K562 (cell line): ENCODE measurements at regions not wholly inside any gene's neighbourhood (a gene's known extent, or its start where the extent isn't known, plus 50 kb on each side); places are given as distances from the start of the nearest gene placed in this dataset.

ENCODE experiments used
- ATAC-seq: fragments of 200-7000 bp; cut with Tn5 transposase; 3 replicates; pipeline ENCODE4 v1.9.1; 2020; ENCODE audit warnings: moderate library complexity
- BruUV-seq: library from RNA; stranded (reverse); fragments of 400-500 nt; replicated peaks from 2 replicates; lab custom pipeline; 2021; lab: Mats Ljungman, UMichigan
- CTCF ChIA-PET: fragments of 300-600 bp; formaldehyde crosslinking; extraction: SDS; loops from one replicate; lab custom pipeline; 2021; ENCODE audit warnings: low intra/inter-chr PET ratio; lab: Yijun Ruan, JAX
- POLR2A ChIA-PET: fragments of 300-600, 350-650 bp; sonication (Branson Sonifier 250); formaldehyde crosslinking; extraction: SDS; loops from one replicate; lab custom pipeline; 2021; ENCODE audit warnings: antibody characterized with exemption, inconsistent platforms; lab: Yijun Ruan, JAX
- DNase-seq, 4 experiments: peaks; one replicate each; pipeline versions ENCODE4 v3.0.0 to v3.0.0-alpha.2; 2011 to 2018; ENCODE audit warnings: low spot score in 3 of 4, mixed read lengths in 3 of 4; ENCODE audit errors: extremely low read depth in 1 of 4
- FAIRE-seq: peaks from 2 replicates; lab custom pipeline; 2011; peaks lifted over from hg19 to GRCh38; lab: Jason Lieb, UNC
- H2AFZ ChIP-seq: 2 replicates; pipeline ENCODE4 v1.6.0; 2011; ENCODE audit warnings: low read depth, low read length, control low read depth, inconsistent platforms
- H3K27ac ChIP-seq: fragments of 200-600 bp; 3 replicates; pipeline ENCODE4 v1.8.0; 2011; ENCODE audit warnings: low read depth, mild to moderate bottlenecking, control low read depth, inconsistent platforms, low read length, moderate library complexity, mixed read lengths; ENCODE audit errors: extremely low read depth
- H3K27me3 ChIP-seq, 2 experiments: fragments of 300-600 bp in 1 of 2; 2 replicates in 1 of 2; 3 replicates in 1 of 2; pipeline versions ENCODE4 v1.6.0 to v1.8.0; 2011; ENCODE audit warnings: inconsistent platforms in 2 of 2, low read length in 2 of 2, mild to moderate bottlenecking in 1 of 2, mixed read lengths in 1 of 2, moderate library complexity in 1 of 2; ENCODE audit not compliant: control insufficient read depth in 2 of 2, insufficient read depth in 2 of 2
- H3K36me3 ChIP-seq: fragments of 300-600 bp; 3 replicates; pipeline ENCODE4 v1.8.0; 2011; ENCODE audit warnings: mild to moderate bottlenecking, low read length, inconsistent platforms; ENCODE audit not compliant: control insufficient read depth, insufficient read depth
- H3K4me1 ChIP-seq, 2 experiments: fragments of 200-600 bp in 1 of 2; replicated peaks in 1 of 2; 2 replicates in 1 of 2; 3 replicates in 1 of 2; pipeline versions ENCODE4 v1.5.1 to v1.8.0; 2011; ENCODE audit warnings: inconsistent platforms in 2 of 2, low read length in 2 of 2, mild to moderate bottlenecking in 1 of 2, mixed read lengths in 1 of 2, moderate library complexity in 1 of 2; ENCODE audit not compliant: control insufficient read depth in 2 of 2, insufficient read depth in 2 of 2
- H3K4me2 ChIP-seq: 2 replicates; pipeline ENCODE4 v1.6.1; 2011; ENCODE audit warnings: low read length, control low read depth, inconsistent platforms, mixed read lengths; ENCODE audit not compliant: insufficient read depth
- H3K4me3 ChIP-seq: fragments of 200-600 bp; sonication (generic), shearing (Covaris generic); 2 replicates; pipeline ENCODE4 v1.5.1; 2016; ENCODE audit warnings: control low read depth, inconsistent platforms
- H3K79me2 ChIP-seq: fragments of 200-600 bp; 3 replicates; pipeline ENCODE4 v1.8.0; 2011; ENCODE audit warnings: low read length, inconsistent platforms; ENCODE audit not compliant: control insufficient read depth, insufficient read depth
- H3K9ac ChIP-seq, 2 experiments: 2 replicates each; pipeline versions ENCODE4 v1.6.0 to v1.6.1; 2011; ENCODE audit warnings: low read depth in 2 of 2, low read length in 2 of 2, control low read depth in 1 of 2, inconsistent platforms in 1 of 2, mild to moderate bottlenecking in 1 of 2, mixed read lengths in 1 of 2; ENCODE audit not compliant: insufficient read depth in 1 of 2
- H3K9me1 ChIP-seq: one replicate; pipeline ENCODE4 v1.6.0; 2011; ENCODE audit warnings: inconsistent platforms, mild to moderate bottlenecking, low read length, moderate library complexity; ENCODE audit not compliant: control insufficient read depth, insufficient read depth
- H3K9me3 ChIP-seq: replicated peaks from 2 replicates; pipeline ENCODE4 v1.5.1; 2011; ENCODE audit warnings: low read depth, low read length, inconsistent platforms; ENCODE audit not compliant: control insufficient read depth, insufficient read depth
- H4K20me1 ChIP-seq: replicated peaks from 2 replicates; pipeline ENCODE4 v1.6.1; 2011; ENCODE audit warnings: low read length, inconsistent platforms, mixed read lengths; ENCODE audit not compliant: control insufficient read depth, insufficient read depth
- NFRKB ChIP-seq: fragments of 450-650 bp; IDR thresholded peaks from 2 replicates; pipeline ENCODE4 v1.6.1; 2016; ENCODE audit warnings: low read depth
- NR1H2 ChIP-seq: sonication (generic); formaldehyde crosslinking; IDR thresholded peaks from 2 replicates; pipeline ENCODE4 v1.4.0; 2020; ENCODE audit warnings: mild to moderate bottlenecking, missing genetic modification reagents
- POLR2G ChIP-seq: fragments of 200-400 bp; formaldehyde crosslinking; IDR thresholded peaks from 2 replicates; pipeline ENCODE4 v1.6.1; 2017; ENCODE audit warnings: low read depth, mild to moderate bottlenecking, antibody characterized with exemption, low read length, moderate library complexity
- ZBTB7A ChIP-seq: IDR thresholded peaks from 2 replicates; pipeline ENCODE4 v1.6.1; 2011; ENCODE audit warnings: low read depth, mild to moderate bottlenecking, low read length, moderate library complexity, borderline replicate concordance; ENCODE audit not compliant: control insufficient read depth
- ZNF830 ChIP-seq: fragments of 250-450 bp; sonication (Bioruptor Pico); IDR thresholded peaks from 2 replicates; pipeline ENCODE4 v1.5.0; 2021; ENCODE audit warnings: mild to moderate bottlenecking
- WGBS: fragments of 100-300 bp; shearing (Covaris generic); methylation state at CpG from one replicate; pipeline ENCODE4 v1.1.6; 2016; ENCODE audit warnings: low coverage, mixed read lengths; ENCODE audit not compliant: insufficient coverage; ENCODE audit errors: missing lambda C conversion rate; 5-methylcytosine and 5-hydroxymethylcytosine counted together
- in situ Hi-C: fragments of 300-500 bp; cut with MboI; formaldehyde crosslinking; loops from 4 replicates; pipeline ENCODE4 v1.15.0; 2018; ENCODE audit warnings: inconsistent platforms, mixed read lengths
- intact Hi-C: fragments of 100-400 bp; cut with micrococcal nuclease; formaldehyde crosslinking; loops from 2 replicates; pipeline ENCODE4 v1.14.2; 2022
- TF ChIP-seq, protein P1 (sequence below): IDR thresholded peaks from 3 replicates; pipeline ENCODE4 v1.6.1; 2011; ENCODE audit warnings: borderline replicate concordance, mild to moderate bottlenecking; ENCODE audit not compliant: insufficient read length, insufficient read depth

DNA sequence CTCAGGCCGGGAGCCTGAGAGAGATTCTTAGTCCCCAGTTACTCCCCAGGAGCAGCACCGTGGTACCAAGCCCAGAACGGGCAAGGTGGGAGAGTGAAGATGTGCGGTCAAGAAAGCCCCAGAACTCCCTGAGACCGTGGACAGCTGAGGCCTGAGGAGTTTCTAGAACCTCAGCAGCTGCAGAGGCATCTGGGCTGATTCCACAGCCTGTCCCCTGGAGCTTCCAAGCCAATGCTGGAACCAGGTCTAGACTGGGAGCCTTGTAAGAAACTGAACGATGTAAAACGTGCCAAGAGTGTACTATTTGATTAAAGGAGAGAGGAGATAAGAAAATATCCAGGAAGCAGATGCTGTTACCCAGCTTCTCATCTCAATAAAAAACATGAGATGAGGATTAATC is 366.3 kb downstream of the TNS3 start (continued):
- TF ChIP-seq, protein P1, sequence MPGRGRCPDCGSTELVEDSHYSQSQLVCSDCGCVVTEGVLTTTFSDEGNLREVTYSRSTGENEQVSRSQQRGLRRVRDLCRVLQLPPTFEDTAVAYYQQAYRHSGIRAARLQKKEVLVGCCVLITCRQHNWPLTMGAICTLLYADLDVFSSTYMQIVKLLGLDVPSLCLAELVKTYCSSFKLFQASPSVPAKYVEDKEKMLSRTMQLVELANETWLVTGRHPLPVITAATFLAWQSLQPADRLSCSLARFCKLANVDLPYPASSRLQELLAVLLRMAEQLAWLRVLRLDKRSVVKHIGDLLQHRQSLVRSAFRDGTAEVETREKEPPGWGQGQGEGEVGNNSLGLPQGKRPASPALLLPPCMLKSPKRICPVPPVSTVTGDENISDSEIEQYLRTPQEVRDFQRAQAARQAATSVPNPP, result no peak
- TF ChIP-seq ZNF830 (CRISPR knock-in tag) (no peak), NFRKB (no peak), POLR2G (no peak)

DNA sequence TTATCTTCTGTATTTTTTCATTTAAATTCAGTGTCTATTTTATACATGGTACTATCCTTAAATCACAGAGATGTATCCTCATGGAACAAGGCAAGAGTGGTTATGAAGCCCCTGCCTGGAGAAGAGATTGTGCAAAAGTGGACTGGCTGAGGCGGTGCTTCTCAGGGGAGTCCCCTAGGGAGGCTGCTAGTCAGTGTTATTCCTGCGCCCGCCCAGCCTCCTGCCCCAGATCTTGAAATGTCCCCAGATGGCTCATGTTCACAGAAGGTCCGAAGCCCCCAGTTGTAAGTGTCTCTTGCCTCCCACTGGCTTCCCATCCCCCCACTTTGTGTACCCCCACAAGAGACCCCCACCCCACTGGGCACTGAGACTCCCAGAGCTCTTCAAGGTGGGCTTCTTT is 366.9 kb downstream of the TNS3 start:
- TF ChIP-seq NR1H2 (CRISPR knock-in tag), result no peak
- peak; percentile 42; the same call in 1 of the 2 replicates for TF ChIP-seq ZBTB7A
- no peak for FAIRE-seq
- CTCF ChIA-PET, result no interaction called here
- in situ Hi-C loops (no loop called here), intact Hi-C loops (no loop called here)
- H3K27me3 ChIP-seq, result no peaks in the 10 kb centered on the region
- no peaks in the 10 kb centered on the region for H3K36me3 ChIP-seq
- no peak overlapping the region for H3K9ac ChIP-seq
- H3K79me2 ChIP-seq, result peaks cover 8% of the 10 kb centered on the region; the same call in 1 of the 3 replicates
- 88% methylated on average over 4 of the region's 4 CpGs for WGBS
- no peak overlapping the region for H3K4me2 ChIP-seq
- no peak for DNase-seq
- H4K20me1 ChIP-seq, result no peaks in the 10 kb centered on the region
- H3K9me3 ChIP-seq, result peaks cover 7% of the 10 kb centered on the region; the same call in 1 of the 2 replicates
- H3K9me1 ChIP-seq, result no peaks in the 10 kb centered on the region
- H2AFZ ChIP-seq, result no peak overlapping the region
- H3K4me3 ChIP-seq, result no peak overlapping the region
- no TSS peak for BruUV-seq
- ATAC-seq, result no peak
- POLR2A ChIA-PET, result interaction anchor here (0.7 kb wide), 1 partner anchor 1633 kb away, joined by 3 read pairs; no protein-coding TSS in a partner anchor
- H3K27ac ChIP-seq, result no peak overlapping the region
- H3K4me1 ChIP-seq, result peaks cover 18 to 56% of the 10 kb centered on the region in 2 experiments
